H9 (cell line): ENCODE measurements at regions not wholly inside any gene's neighbourhood (a gene's known extent, or its start where the extent isn't known, plus 50 kb on each side); places are given as distances from the start of the nearest gene placed in this dataset.

Experiments
- DNase-seq: peaks from one replicate; pipeline ENCODE4 v3.0.0-alpha.2; 2017
- H2AFZ ChIP-seq: one replicate; pipeline ENCODE4 v1.6.1; 2013; ENCODE audit warnings: mild to moderate bottlenecking, low read length, control low read depth, moderate library complexity
- H2AK5ac ChIP-seq: 2 replicates; pipeline ENCODE4 v1.6.1; 2013; ENCODE audit warnings: low read length, control low read depth, mixed read lengths; ENCODE audit not compliant: insufficient read length
- H2BK120ac ChIP-seq: one replicate; pipeline ENCODE4 v1.6.1; 2013; ENCODE audit warnings: low read depth, mild to moderate bottlenecking, low read length, control low read depth, inconsistent platforms; ENCODE audit not compliant: poor library complexity, severe bottlenecking
- H2BK12ac ChIP-seq: 2 replicates; pipeline ENCODE4 v1.6.1; 2013; ENCODE audit warnings: low read length, control low read depth, mixed read lengths, low read depth; ENCODE audit not compliant: insufficient read length
- H2BK15ac ChIP-seq: 2 replicates; pipeline ENCODE4 v1.6.1; 2013; ENCODE audit warnings: low read depth, low read length, control low read depth
- H2BK20ac ChIP-seq: one replicate; pipeline ENCODE4 v1.6.1; 2013; ENCODE audit warnings: low read depth, mild to moderate bottlenecking, low read length, control low read depth, inconsistent platforms; ENCODE audit not compliant: poor library complexity, severe bottlenecking
- H2BK5ac ChIP-seq: 2 replicates; pipeline ENCODE4 v1.6.1; 2013; ENCODE audit warnings: low read length, control low read depth, mixed read lengths; ENCODE audit not compliant: insufficient read length
- H3K14ac ChIP-seq: 2 replicates; pipeline ENCODE4 v1.6.1; 2013; ENCODE audit warnings: low read length, control low read depth; ENCODE audit not compliant: insufficient read depth
- H3K18ac ChIP-seq: 2 replicates; pipeline ENCODE4 v1.6.1; 2013; ENCODE audit warnings: low read depth, mild to moderate bottlenecking, mixed read lengths, low read length, control low read depth; ENCODE audit not compliant: insufficient read length
- H3K23ac ChIP-seq: 2 replicates; pipeline ENCODE4 v1.6.1; 2013; ENCODE audit warnings: low read length, control low read depth, mixed read lengths, low read depth; ENCODE audit not compliant: insufficient read length
- H3K23me2 ChIP-seq: 2 replicates; pipeline ENCODE4 v1.6.1; 2013; ENCODE audit warnings: low read depth, mild to moderate bottlenecking, mixed read lengths, low read length, control low read depth; ENCODE audit not compliant: insufficient read length, poor library complexity, severe bottlenecking
- H3K27ac ChIP-seq: 2 replicates; pipeline ENCODE4 v1.5.1; 2013; ENCODE audit warnings: low read length, control low read depth, mixed read lengths, low read depth; ENCODE audit not compliant: insufficient read length
- H3K27me3 ChIP-seq: 2 replicates; pipeline ENCODE4 v1.6.1; 2013; ENCODE audit warnings: low read length, control low read depth, inconsistent platforms; ENCODE audit not compliant: insufficient read depth
- H3K4ac ChIP-seq: 2 replicates; pipeline ENCODE4 v1.6.1; 2013; ENCODE audit warnings: low read depth, mild to moderate bottlenecking, control low read depth, inconsistent platforms, low read length, moderate library complexity
- H3K4me1 ChIP-seq: 2 replicates; pipeline ENCODE4 v1.6.1; 2013; ENCODE audit warnings: low read length, control low read depth, inconsistent platforms; ENCODE audit not compliant: insufficient read depth
- H3K4me2 ChIP-seq: 2 replicates; pipeline ENCODE4 v1.6.1; 2013; ENCODE audit warnings: low read length, control low read depth, mixed read lengths; ENCODE audit not compliant: insufficient read length, insufficient read depth
- H3K56ac ChIP-seq: 2 replicates; pipeline ENCODE4 v1.6.1; 2013; ENCODE audit warnings: low read depth, mild to moderate bottlenecking, mixed read lengths, low read length, control low read depth; ENCODE audit not compliant: insufficient read length
- H3K79me1 ChIP-seq: 2 replicates; pipeline ENCODE4 v1.6.1; 2013; ENCODE audit warnings: low read depth, mild to moderate bottlenecking, moderate library complexity, low read length, control low read depth, inconsistent platforms; ENCODE audit not compliant: insufficient read depth, poor library complexity, severe bottlenecking
- H3K79me2 ChIP-seq: 2 replicates; pipeline ENCODE4 v1.6.1; 2013; ENCODE audit warnings: low read length, control low read depth, inconsistent platforms; ENCODE audit not compliant: insufficient read depth
- H3K9ac ChIP-seq: 2 replicates; pipeline ENCODE4 v1.6.1; 2013; ENCODE audit warnings: low read length, control low read depth, mixed read lengths; ENCODE audit not compliant: insufficient read length; ENCODE audit errors: extremely low read depth
- H3K9me3 ChIP-seq: one replicate; pipeline ENCODE4 v1.6.1; 2013; ENCODE audit warnings: low read depth, low read length, inconsistent platforms; ENCODE audit not compliant: control insufficient read depth
- H3T11ph ChIP-seq: one replicate; pipeline ENCODE4 v1.6.1; 2013; ENCODE audit warnings: mild to moderate bottlenecking, low read length, control low read depth, inconsistent platforms
- H4K20me1 ChIP-seq: one replicate; pipeline ENCODE4 v1.6.1; 2013; ENCODE audit not compliant: control insufficient read depth, insufficient read length, insufficient read depth
- H4K5ac ChIP-seq: 2 replicates; pipeline ENCODE4 v1.6.1; 2013; ENCODE audit warnings: low read depth, mild to moderate bottlenecking, mixed read lengths, low read length, control low read depth; ENCODE audit not compliant: insufficient read length
- H4K8ac ChIP-seq: replicated peaks from 2 replicates; pipeline ENCODE4 v1.6.1; 2013; ENCODE audit warnings: low read length, control low read depth, mixed read lengths, low read depth; ENCODE audit not compliant: insufficient read length
- H4K91ac ChIP-seq: 2 replicates; pipeline ENCODE4 v1.6.1; 2013; ENCODE audit warnings: low read depth, mild to moderate bottlenecking, moderate library complexity, mixed read lengths, low read length, control low read depth; ENCODE audit not compliant: insufficient read length
- H3K27ac Mint-ChIP-seq, 3 experiments: 2 replicates in 2 of 3; 3 replicates in 1 of 3; pipeline ENCODE4 v1.8.0; 2020 to 2021; ENCODE audit warnings: mixed read lengths in 3 of 3, mild to moderate bottlenecking in 1 of 3, moderate library complexity in 1 of 3
- H3K27me3 Mint-ChIP-seq: 2 replicates; pipeline ENCODE4 v1.8.0; 2021; ENCODE audit warnings: low read depth, mild to moderate bottlenecking, moderate library complexity, mixed read lengths
- H3K36me3 Mint-ChIP-seq, 3 experiments: 2 replicates in 2 of 3; 3 replicates in 1 of 3; pipeline ENCODE4 v1.8.0; 2020 to 2021; ENCODE audit warnings: low read depth in 3 of 3, mixed read lengths in 3 of 3; ENCODE audit not compliant: insufficient read depth in 1 of 3
- H3K4me1 Mint-ChIP-seq, 2 experiments: 2 replicates each; pipeline ENCODE4 v1.8.0; 2020; ENCODE audit warnings: mixed read lengths in 2 of 2
- H3K4me3 Mint-ChIP-seq, 2 experiments: 2 replicates in 1 of 2; 3 replicates in 1 of 2; pipeline ENCODE4 v1.8.0; 2020 to 2021; ENCODE audit warnings: mild to moderate bottlenecking in 2 of 2, mixed read lengths in 2 of 2, moderate library complexity in 1 of 2
- H3K9me3 Mint-ChIP-seq, 2 experiments: 2 replicates in 1 of 2; 3 replicates in 1 of 2; pipeline ENCODE4 v1.8.0; 2020; ENCODE audit warnings: mild to moderate bottlenecking in 2 of 2, mixed read lengths in 2 of 2, moderate library complexity in 1 of 2
- WGBS: extraction: QIAGEN DNeasy Blood & Tissue Kit; methylation state at CpG from one replicate; pipeline ENCODE4 v1.1.7; 2013; ENCODE audit warnings: missing lambda C conversion rate, low lambda C conversion rate, mixed read lengths; ENCODE audit not compliant: insufficient read length; ENCODE audit errors: extremely low coverage; 5-methylcytosine and 5-hydroxymethylcytosine counted together
- TF ChIP-seq, protein P1 (sequence below): fragments of 200-600 bp; sonication (generic); conservative IDR thresholded peaks from 3 replicates; pipeline ENCODE4 v1.8.0; 2021; ENCODE audit warnings: antibody characterized with exemption, mild to moderate bottlenecking

DNA sequence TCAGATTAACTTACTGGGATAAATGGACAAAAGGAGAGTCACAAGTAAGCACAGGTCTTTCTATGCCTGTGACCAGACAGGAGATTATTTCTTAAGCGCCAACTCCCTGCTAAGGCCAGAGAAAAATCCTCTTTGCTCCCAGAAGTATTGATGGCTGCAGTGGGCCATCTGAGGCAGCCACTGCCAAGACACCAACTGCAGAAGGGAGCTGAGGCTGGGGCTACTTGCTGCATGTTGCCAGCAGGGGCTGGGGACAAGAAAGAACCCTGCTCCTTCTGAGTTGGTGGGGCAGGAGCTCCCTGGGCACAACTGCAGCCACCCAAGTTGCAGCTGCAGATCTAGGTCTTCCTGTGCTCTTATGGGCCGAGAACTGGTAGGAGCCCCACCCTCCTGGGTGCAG, 1075.3 kb downstream of the PCDH18 start:
- Histone ChIP-seq H3K23me2 (no peaks in the 10 kb centered on the region), H3K9ac (no peak overlapping the region), H3K4ac (no peak overlapping the region), H2BK12ac (no peak overlapping the region), H2BK20ac (no peak overlapping the region), H2AFZ (no peak overlapping the region), H3K79me1 (no peaks in the 10 kb centered on the region), H3K27ac (no peak overlapping the region), H4K91ac (no peak overlapping the region), H3K56ac (no peak overlapping the region), H2AK5ac (no peak overlapping the region), H2BK15ac (no peak overlapping the region), H3K4me2 (no peak overlapping the region), H3K14ac (no peak overlapping the region), H2BK120ac (no peak overlapping the region), H2BK5ac (no peak overlapping the region), H3K9me3 (no peaks in the 10 kb centered on the region), H3K27me3 (no peaks in the 10 kb centered on the region), H3K4me1 (no peaks in the 10 kb centered on the region; the same call in 1 of the 2 replicates), H3K18ac (no peak overlapping the region), H4K5ac (no peak overlapping the region), H4K8ac (no peak overlapping the region), H3K79me2 (no peaks in the 10 kb centered on the region), H4K20me1 (no peaks in the 10 kb centered on the region), H3K23ac (no peak overlapping the region), H3T11ph (no peak overlapping the region)
- peaks cover 4 to 5% of the 10 kb centered on the region in 2 experiments; a peak in 2 of 4 replicates for H3K4me1 Mint-ChIP-seq
- no peak overlapping the region for H3K4me3 Mint-ChIP-seq
- no peaks in the 10 kb centered on the region for H3K27me3 Mint-ChIP-seq
- H3K9me3 Mint-ChIP-seq = peaks cover 8 to 9% of the 10 kb centered on the region in 2 experiments; a peak in 4 of 5 replicates
- WGBS = no CpG with 5 or more reads among the region's 2 CpGs
- H3K36me3 Mint-ChIP-seq = peaks cover 2 to 16% (median 6%) of the 10 kb centered on the region in 3 experiments; a peak in 5 of 7 replicates
- no peak for DNase-seq
- no peak overlapping the region for H3K27ac Mint-ChIP-seq
- TF ChIP-seq, protein P1, sequence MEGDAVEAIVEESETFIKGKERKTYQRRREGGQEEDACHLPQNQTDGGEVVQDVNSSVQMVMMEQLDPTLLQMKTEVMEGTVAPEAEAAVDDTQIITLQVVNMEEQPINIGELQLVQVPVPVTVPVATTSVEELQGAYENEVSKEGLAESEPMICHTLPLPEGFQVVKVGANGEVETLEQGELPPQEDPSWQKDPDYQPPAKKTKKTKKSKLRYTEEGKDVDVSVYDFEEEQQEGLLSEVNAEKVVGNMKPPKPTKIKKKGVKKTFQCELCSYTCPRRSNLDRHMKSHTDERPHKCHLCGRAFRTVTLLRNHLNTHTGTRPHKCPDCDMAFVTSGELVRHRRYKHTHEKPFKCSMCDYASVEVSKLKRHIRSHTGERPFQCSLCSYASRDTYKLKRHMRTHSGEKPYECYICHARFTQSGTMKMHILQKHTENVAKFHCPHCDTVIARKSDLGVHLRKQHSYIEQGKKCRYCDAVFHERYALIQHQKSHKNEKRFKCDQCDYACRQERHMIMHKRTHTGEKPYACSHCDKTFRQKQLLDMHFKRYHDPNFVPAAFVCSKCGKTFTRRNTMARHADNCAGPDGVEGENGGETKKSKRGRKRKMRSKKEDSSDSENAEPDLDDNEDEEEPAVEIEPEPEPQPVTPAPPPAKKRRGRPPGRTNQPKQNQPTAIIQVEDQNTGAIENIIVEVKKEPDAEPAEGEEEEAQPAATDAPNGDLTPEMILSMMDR = no peak
